Endothelial cell of umbilical vein (primary cell): ENCODE measurements at regions not wholly inside any gene's neighbourhood (a gene's known extent, or its start where the extent isn't known, plus 50 kb on each side); places are given as distances from the start of the nearest gene placed in this dataset.

ENCODE experiments used
- BruUV-seq: library from RNA; stranded (reverse); fragments of 400-500 nt; replicated peaks from 2 replicates; lab custom pipeline; 2021; lab: Mats Ljungman, UMichigan
- CTCF ChIA-PET: fragments of 300-600, 350-600 bp; sonication (Branson Sonifier 250); formaldehyde crosslinking; loops from one replicate; lab custom pipeline; 2021; ENCODE audit warnings: antibody characterized with exemption, inconsistent platforms; lab: Charles Lee
- POLR2A ChIA-PET: fragments of 300-600, 350-600 bp; sonication (Branson Sonifier 250); formaldehyde crosslinking; loops from one replicate; lab custom pipeline; 2021; ENCODE audit warnings: antibody characterized with exemption, inconsistent platforms; lab: Charles Lee
- DNase-seq: peaks from one replicate; pipeline ENCODE4 v3.0.0-alpha.2; 2011; ENCODE audit warnings: low read depth, low spot score
- FAIRE-seq: peaks from 2 replicates; lab custom pipeline; 2011; peaks lifted over from hg19 to GRCh38; lab: Jason Lieb, UNC
- H2AFZ ChIP-seq: 2 replicates; pipeline ENCODE4 v1.6.0; 2012; ENCODE audit warnings: low read depth, low read length, control low read depth, inconsistent platforms
- H3K27ac ChIP-seq: 2 replicates; pipeline ENCODE4 v1.5.1; 2011; ENCODE audit warnings: low read depth, mild to moderate bottlenecking, control low read depth, low read length, moderate library complexity; ENCODE audit not compliant: insufficient read depth
- H3K27me3 ChIP-seq, 2 experiments: 2 replicates each; pipeline versions ENCODE4 v1.6.0 to v1.6.1; 2011; ENCODE audit warnings: low read length in 2 of 2, mixed read lengths in 1 of 2; ENCODE audit not compliant: control insufficient read depth in 2 of 2, insufficient read depth in 2 of 2
- H3K36me3 ChIP-seq, 2 experiments: 2 replicates in 1 of 2; 3 replicates in 1 of 2; pipeline ENCODE4 v1.5.1; 2011; ENCODE audit warnings: low read length in 2 of 2, mild to moderate bottlenecking in 1 of 2, moderate library complexity in 1 of 2; ENCODE audit not compliant: control insufficient read depth in 2 of 2, insufficient read depth in 2 of 2; ENCODE audit errors: extremely low read depth in 1 of 2
- H3K4me1 ChIP-seq: 3 replicates; pipeline ENCODE4 v1.5.1; 2011; ENCODE audit warnings: mild to moderate bottlenecking, low read length; ENCODE audit not compliant: control insufficient read depth, insufficient read depth; ENCODE audit errors: extremely low read depth
- H3K4me2 ChIP-seq: 2 replicates; pipeline ENCODE4 v1.6.1; 2011; ENCODE audit warnings: low read length, control low read depth, mixed read lengths; ENCODE audit not compliant: insufficient read depth
- H3K4me3 ChIP-seq, 3 experiments: fragments of 200-600 bp in 1 of 3; sonication (generic), shearing (Covaris generic) in 1 of 3; replicated peaks in 1 of 3; 2 replicates each; pipeline ENCODE4 v1.5.1; 2011 to 2016; ENCODE audit warnings: control low read depth in 3 of 3, low read length in 3 of 3, mild to moderate bottlenecking in 2 of 3, inconsistent platforms in 1 of 3, low read depth in 1 of 3, moderate library complexity in 1 of 3; ENCODE audit not compliant: insufficient read depth in 1 of 3
- H3K79me2 ChIP-seq: 2 replicates; pipeline ENCODE4 v1.6.0; 2012; ENCODE audit warnings: low read length, inconsistent platforms; ENCODE audit not compliant: control insufficient read depth, insufficient read depth
- H3K9ac ChIP-seq: replicated peaks from 2 replicates; pipeline ENCODE3; 2011; ENCODE audit warnings: low read length, control low read depth; ENCODE audit not compliant: insufficient read depth; ENCODE audit errors: extremely low read depth
- H3K9me1 ChIP-seq: replicated peaks from 3 replicates; pipeline ENCODE4 v1.6.0; 2011; ENCODE audit warnings: mild to moderate bottlenecking, low read length; ENCODE audit not compliant: control insufficient read depth, insufficient read depth; ENCODE audit errors: extremely low read depth
- H3K9me3 ChIP-seq: replicated peaks from 2 replicates; pipeline ENCODE4 v1.5.1; 2012; ENCODE audit warnings: low read length, inconsistent platforms; ENCODE audit not compliant: control insufficient read depth, insufficient read depth
- H4K20me1 ChIP-seq: replicated peaks from 2 replicates; pipeline ENCODE3; 2011; ENCODE audit warnings: mild to moderate bottlenecking, low read length; ENCODE audit not compliant: control insufficient read depth, insufficient read depth; ENCODE audit errors: extremely low read depth
- EZH2 ChIP-seq: IDR thresholded peaks from 2 replicates; pipeline ENCODE4 v1.6.1; 2012; ENCODE audit warnings: borderline replicate concordance, low read depth, mild to moderate bottlenecking, moderate library complexity, low read length, inconsistent platforms; ENCODE audit not compliant: severe bottlenecking
- FOS ChIP-seq: IDR thresholded peaks from 2 replicates; pipeline ENCODE4 v1.6.1; 2011; ENCODE audit warnings: mild to moderate bottlenecking, low read length, moderate library complexity, borderline replicate concordance; ENCODE audit not compliant: insufficient read depth
- GATA2 ChIP-seq: IDR thresholded peaks from 2 replicates; pipeline ENCODE4 v1.7.0; 2011; ENCODE audit warnings: low read depth, mild to moderate bottlenecking, moderate library complexity, mixed read lengths, low read length; ENCODE audit not compliant: insufficient read length, insufficient read depth
- JUN ChIP-seq: IDR thresholded peaks from 2 replicates; pipeline ENCODE4 v1.6.1; 2011; ENCODE audit warnings: borderline replicate concordance, low read depth; ENCODE audit not compliant: insufficient read length, insufficient read depth
- MYC ChIP-seq: IDR thresholded peaks from one replicate; pipeline ENCODE4 v1.6.1; 2011; ENCODE audit warnings: mild to moderate bottlenecking, low read depth, low read length
- POLR2A ChIP-seq: IDR thresholded peaks from 2 replicates; pipeline ENCODE4 v1.6.1; 2012; ENCODE audit warnings: low read depth, mild to moderate bottlenecking, control low read depth, low read length
- POLR2AphosphoS5 ChIP-seq: IDR thresholded peaks from 2 replicates; pipeline ENCODE4 v1.6.1; 2012; ENCODE audit warnings: low read depth, mild to moderate bottlenecking, control low read depth, low read length, moderate library complexity; ENCODE audit not compliant: insufficient read depth
- dilution Hi-C: fragments of 300-500 bp; cut with MboI; formaldehyde crosslinking; loops from one replicate; pipeline ENCODE4 v1.15.0; 2019; ENCODE audit warnings: low sequenced_read_pairs; ENCODE audit not compliant: extremely low pct_ligation_motif_present
- intact Hi-C: fragments of 100-400 bp; cut with micrococcal nuclease; formaldehyde crosslinking; loops from one replicate; pipeline ENCODE4 v1.10.0; 2022
- TF ChIP-seq, protein P1 (sequence below), 2 donors: IDR thresholded peaks; 1 replicate in 1 of 2; 2 replicates in 1 of 2; pipeline ENCODE4 v1.5.1; 2011; ENCODE audit warnings: low read length in 2 of 2, mild to moderate bottlenecking in 2 of 2, moderate library complexity in 2 of 2, control low read depth in 1 of 2, inconsistent platforms in 1 of 2, low read depth in 1 of 2; ENCODE audit not compliant: insufficient read depth in 1 of 2; ENCODE audit errors: extremely low read depth in 1 of 2
- TF ChIP-seq, protein P2 (sequence below): IDR thresholded peaks from 2 replicates; pipeline ENCODE4 v1.6.1; 2011; ENCODE audit not compliant: insufficient read depth, insufficient read length

GRCh38 chr6:117075218-117075617 is 190.1 kb upstream of the VGLL2 start:
- H4K20me1 ChIP-seq = no peaks in the 10 kb centered on the region
- no peak overlapping the region for H3K9ac ChIP-seq
- no peaks in the 10 kb centered on the region for H3K4me1 ChIP-seq
- ChIA-PET POLR2A (no interaction called here), CTCF (no interaction called here)
- H3K9me1 ChIP-seq = no peaks in the 10 kb centered on the region
- H3K4me2 ChIP-seq = no peak overlapping the region
- peaks cover 4% of the 10 kb centered on the region for H3K9me3 ChIP-seq
- dilution Hi-C loops = no loop called here
- H3K27me3 ChIP-seq = no peaks in the 10 kb centered on the region
- intact Hi-C loops = no loop called here
- BruUV-seq = no TSS peak
- no peaks in the 10 kb centered on the region for H3K36me3 ChIP-seq
- no peak overlapping the region for H3K27ac ChIP-seq
- H2AFZ ChIP-seq = no peak overlapping the region
- FAIRE-seq (no peak), DNase-seq (no peak)
- H3K4me3 ChIP-seq = no peak overlapping the region
- TF ChIP-seq, protein P1, sequence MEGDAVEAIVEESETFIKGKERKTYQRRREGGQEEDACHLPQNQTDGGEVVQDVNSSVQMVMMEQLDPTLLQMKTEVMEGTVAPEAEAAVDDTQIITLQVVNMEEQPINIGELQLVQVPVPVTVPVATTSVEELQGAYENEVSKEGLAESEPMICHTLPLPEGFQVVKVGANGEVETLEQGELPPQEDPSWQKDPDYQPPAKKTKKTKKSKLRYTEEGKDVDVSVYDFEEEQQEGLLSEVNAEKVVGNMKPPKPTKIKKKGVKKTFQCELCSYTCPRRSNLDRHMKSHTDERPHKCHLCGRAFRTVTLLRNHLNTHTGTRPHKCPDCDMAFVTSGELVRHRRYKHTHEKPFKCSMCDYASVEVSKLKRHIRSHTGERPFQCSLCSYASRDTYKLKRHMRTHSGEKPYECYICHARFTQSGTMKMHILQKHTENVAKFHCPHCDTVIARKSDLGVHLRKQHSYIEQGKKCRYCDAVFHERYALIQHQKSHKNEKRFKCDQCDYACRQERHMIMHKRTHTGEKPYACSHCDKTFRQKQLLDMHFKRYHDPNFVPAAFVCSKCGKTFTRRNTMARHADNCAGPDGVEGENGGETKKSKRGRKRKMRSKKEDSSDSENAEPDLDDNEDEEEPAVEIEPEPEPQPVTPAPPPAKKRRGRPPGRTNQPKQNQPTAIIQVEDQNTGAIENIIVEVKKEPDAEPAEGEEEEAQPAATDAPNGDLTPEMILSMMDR (IDR thresholded peaks at IDR 0.05; ENCODE audit: extremely low read depth in 1 of 2, insufficient read depth in 1 of 2, low read depth in 1 of 2, low read length in 2 of 2) = no peak
- TF ChIP-seq MYC = no peak
- no peak for TF ChIP-seq JUN
- TF ChIP-seq, protein P2, sequence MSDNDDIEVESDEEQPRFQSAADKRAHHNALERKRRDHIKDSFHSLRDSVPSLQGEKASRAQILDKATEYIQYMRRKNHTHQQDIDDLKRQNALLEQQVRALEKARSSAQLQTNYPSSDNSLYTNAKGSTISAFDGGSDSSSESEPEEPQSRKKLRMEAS = no peak
- no peak for TF ChIP-seq EZH2
- no peak for TF ChIP-seq GATA2
- TF ChIP-seq POLR2AphosphoS5 = no peak
- no peak for TF ChIP-seq FOS
- TF ChIP-seq POLR2A = no peak
- no peaks in the 10 kb centered on the region for H3K79me2 ChIP-seq
